IPS DF 4.7 (cell line): ENCODE measurements at regions not wholly inside any gene's neighbourhood (a gene's known extent, or its start where the extent isn't known, plus 50 kb on each side); places are given as distances from the start of the nearest gene placed in this dataset.
"Not testable (repeated sequence)": the region's sequence is repeated elsewhere in the genome, so short reads cannot be mapped to it uniquely, and the experiment has no call there.

Experiments used
- DNase-seq: peaks from one replicate; pipeline ENCODE4 v3.0.0-alpha.2; 2013; ENCODE audit warnings: low spot score; ENCODE audit errors: extremely low read depth

- not testable (repeated sequence) for DNase-seq
These were observed 56.6 kb upstream of the ASNS start for GRCh38 chr7:97928844-97929243.

- DNase-seq: peak; percentile 11
These were observed 55.9 kb upstream of the ASNS start for GRCh38 chr7:97927790-97928748.
